ENCODE measurements at regions not wholly inside any gene's neighbourhood (a gene's known extent, or its start where the extent isn't known, plus 50 kb on each side); places are given as distances from the start of the nearest gene placed in this dataset.

- no peaks in the 10 kb centered on the region for H3K36me3 ChIP-seq
- no peak overlapping the region for H3K4me3 ChIP-seq (replicated peaks in 1 of 3)
- H3K27ac ChIP-seq = no peak overlapping the region
- H3K9me3 ChIP-seq = no peaks in the 10 kb centered on the region
- no peak for DNase-seq
- intact Hi-C loops (cut with DNase I) = no loop called here
- H3K27me3 ChIP-seq = no peaks in the 10 kb centered on the region
- no peaks in the 10 kb centered on the region for H3K4me1 ChIP-seq
- TF ChIP-seq POLR2A (IDR thresholded peaks at IDR 0.05) = no peak
- no peak for TF ChIP-seq CTCF (IDR thresholded peaks at IDR 0.05)
Measured at GRCh38 chr2:49812730-49813129, 658.4 kb upstream of the FSHR start.

- H3K4me1 ChIP-seq = no peaks in the 10 kb centered on the region
- DNase-seq = no peak
- no peak overlapping the region for H3K27ac ChIP-seq
- no peak overlapping the region for H3K4me3 ChIP-seq (replicated peaks in 1 of 3)
- H3K9me3 ChIP-seq = no peaks in the 10 kb centered on the region
- intact Hi-C loops (cut with DNase I) = no loop called here
- 80 to 96% methylated on average over 4 of the region's 4 CpGs for WGBS, 2 donors
- H3K36me3 ChIP-seq = no peaks in the 10 kb centered on the region
- no peaks in the 10 kb centered on the region for H3K27me3 ChIP-seq
- TF ChIP-seq POLR2A (IDR thresholded peaks at IDR 0.05) (no peak), CTCF (IDR thresholded peaks at IDR 0.05) (no peak)
Measured at GRCh38 chr2:49811502-49811901, 657.2 kb upstream of the FSHR start.

GRCh38 chr2:49807689-49808088, 653.4 kb upstream of the FSHR start:
- Histone ChIP-seq H3K27ac (no peak overlapping the region), H3K27me3 (no peaks in the 10 kb centered on the region), H3K36me3 (no peaks in the 10 kb centered on the region), H3K9me3 (no peaks in the 10 kb centered on the region), H3K4me3 (replicated peaks in 1 of 3) (no peak overlapping the region), H3K4me1 (no peaks in the 10 kb centered on the region)
- TF ChIP-seq CTCF (IDR thresholded peaks at IDR 0.05) (no peak), POLR2A (IDR thresholded peaks at IDR 0.05) (no peak)
- no peak for DNase-seq
- intact Hi-C loops (cut with DNase I) = no loop called here

- intact Hi-C loops (cut with DNase I) = no loop called here
- Histone ChIP-seq H3K27ac (no peak overlapping the region), H3K9me3 (no peaks in the 10 kb centered on the region), H3K4me1 (no peaks in the 10 kb centered on the region), H3K36me3 (no peaks in the 10 kb centered on the region), H3K27me3 (no peaks in the 10 kb centered on the region), H3K4me3 (replicated peaks in 1 of 3) (no peak overlapping the region)
- no peak for DNase-seq
- TF ChIP-seq CTCF (IDR thresholded peaks at IDR 0.05) (no peak), POLR2A (IDR thresholded peaks at IDR 0.05) (no peak)
- 83 to 86% methylated on average over 1 of the region's 1 CpG for WGBS, 2 donors
Measured at GRCh38 chr2:49804111-49804510, 649.8 kb upstream of the FSHR start.

- 90% methylated on average over 2 of the region's 2 CpGs for WGBS, 2 donors
- Histone ChIP-seq H3K27me3 (no peaks in the 10 kb centered on the region), H3K4me3 (replicated peaks in 1 of 3) (no peak overlapping the region), H3K9me3 (no peaks in the 10 kb centered on the region), H3K36me3 (no peaks in the 10 kb centered on the region), H3K27ac (no peak overlapping the region), H3K4me1 (no peaks in the 10 kb centered on the region)
- intact Hi-C loops (cut with DNase I) = no loop called here
- DNase-seq = no peak
- TF ChIP-seq POLR2A (IDR thresholded peaks at IDR 0.05) = no peak
- no peak for TF ChIP-seq CTCF (IDR thresholded peaks at IDR 0.05)
Measured at GRCh38 chr2:49801898-49802450, 647.7 kb upstream of the FSHR start.

Measured in thyroid gland (tissue), 4 donors.